Forelimb muscle (tissue), 1 donor: ENCODE measurements at regions not wholly inside any gene's neighbourhood (a gene's known extent, or its start where the extent isn't known, plus 50 kb on each side); places are given as distances from the start of the nearest gene placed in this dataset.
"Not testable (repeated sequence)": the region's sequence is repeated elsewhere in the genome, so short reads cannot be mapped to it uniquely, and the experiment has no call there.

Experiments used
- DNase-seq: peaks from one replicate; pipeline ENCODE4 v3.0.0-alpha.2; 2013; ENCODE audit warnings: low read depth

- DNase-seq, result no peak
Observed at GRCh38 chr9:16275795-16276624, 594.5 kb downstream of the BNC2 start.

DNA sequence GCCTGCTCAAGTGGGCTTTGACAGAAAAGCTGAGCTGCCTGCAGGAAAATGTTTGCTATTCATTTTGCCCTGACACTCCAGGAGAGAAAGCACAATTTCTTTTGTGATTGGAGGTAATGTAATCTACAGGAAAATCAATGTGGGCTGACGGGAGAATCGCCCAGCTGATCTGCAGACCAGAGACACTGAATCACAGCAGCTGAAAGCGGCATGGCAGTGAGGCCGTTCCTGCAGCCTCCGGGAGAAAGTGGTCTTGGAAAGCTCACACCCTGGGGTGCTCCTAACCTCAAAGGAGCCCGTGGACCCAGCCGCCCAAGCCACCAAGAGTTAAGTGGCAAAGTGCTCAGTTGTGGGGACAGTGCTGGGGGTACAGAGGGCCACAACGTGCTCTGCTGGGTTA lies 593.6 kb downstream of the BNC2 start:
- DNase-seq, result no peak

DNA sequence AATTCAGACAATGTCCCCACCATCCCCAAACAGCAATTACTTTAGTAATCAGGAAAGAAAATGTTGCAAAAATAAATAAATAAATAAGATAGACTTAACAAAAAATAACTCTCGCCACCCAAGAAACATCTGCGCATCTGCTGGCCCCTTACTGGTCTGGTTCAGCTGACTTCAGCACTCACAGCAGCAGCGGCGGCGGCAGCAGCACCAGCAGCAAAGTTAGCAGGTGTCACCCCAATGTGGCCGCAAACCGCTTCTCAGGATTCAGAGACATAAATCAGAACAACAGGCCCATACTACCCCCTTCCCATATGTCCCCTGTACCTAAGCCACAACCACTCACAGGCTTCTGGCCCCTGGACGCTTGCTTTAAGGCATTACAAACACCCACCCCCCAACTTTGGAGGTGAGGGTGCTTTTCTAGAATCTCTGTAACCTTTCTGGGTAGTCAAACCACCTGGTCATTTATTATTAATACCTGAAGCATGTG lies 593.0 kb downstream of the BNC2 start:
- DNase-seq, result no peak

DNA sequence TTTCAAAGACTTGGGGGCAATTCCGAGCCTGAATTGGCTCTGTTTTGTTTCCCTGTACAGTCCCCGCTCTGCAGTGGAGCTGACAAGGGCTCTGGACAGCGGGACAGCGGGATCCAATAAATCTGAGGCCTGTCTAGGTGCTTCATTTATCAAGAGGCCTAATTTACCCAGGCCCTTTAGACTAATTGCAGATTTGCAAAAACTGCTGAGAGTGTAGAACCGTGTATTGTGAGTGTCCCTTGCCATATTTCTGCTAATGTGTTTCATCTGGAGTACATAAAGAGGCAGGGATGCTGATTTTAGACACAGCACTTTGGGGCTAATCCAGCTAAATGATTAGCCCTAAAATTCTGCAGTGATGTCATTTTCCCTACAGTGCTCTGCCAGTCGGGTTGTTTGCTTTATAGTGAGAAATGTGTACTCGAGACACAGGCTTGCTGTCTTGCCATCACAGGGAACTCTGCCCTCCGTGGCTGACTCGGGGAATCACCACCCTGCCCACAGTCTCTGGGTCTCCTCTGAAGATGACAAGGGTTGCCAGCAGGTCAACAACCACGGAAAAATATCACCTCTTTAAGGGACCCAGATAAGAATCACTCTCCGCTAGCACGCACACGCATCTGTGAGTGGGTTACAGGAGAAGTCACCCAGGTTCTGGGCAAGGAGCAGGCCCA lies 592.0 kb downstream of the BNC2 start:
- DNase-seq, result peak; percentile 19

- no peak for DNase-seq
Observed at GRCh38 chr9:16281707-16282106, 588.8 kb downstream of the BNC2 start.

GRCh38 chr9:16282216-16282615 lies 588.3 kb downstream of the BNC2 start:
- DNase-seq, result no peak

DNA sequence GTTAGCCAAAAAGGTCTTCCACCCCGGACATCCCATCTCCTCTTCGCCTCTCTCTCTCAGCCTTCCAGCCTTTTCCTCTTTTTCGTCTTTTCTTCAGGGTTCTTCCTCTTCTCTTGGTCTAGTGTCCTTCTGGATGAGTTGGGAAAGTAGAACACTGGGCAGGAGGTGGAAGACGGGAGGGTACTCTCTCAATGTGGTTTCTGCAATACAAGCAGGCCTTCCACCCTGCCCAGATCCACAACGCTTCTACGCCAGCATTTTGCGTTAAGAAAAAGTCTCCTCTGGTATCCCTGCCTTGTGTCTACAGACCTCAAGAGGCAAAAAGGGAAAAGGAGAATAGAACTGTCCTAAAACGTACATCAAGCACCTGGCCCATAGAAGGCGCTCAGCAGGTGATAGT lies 587.8 kb downstream of the BNC2 start:
- no peak for DNase-seq

GRCh38 chr9:16286160-16286559 lies 584.3 kb downstream of the BNC2 start:
- no peak for DNase-seq

- DNase-seq, result no peak
Observed at GRCh38 chr9:16289639-16290038, 580.8 kb downstream of the BNC2 start.

DNA sequence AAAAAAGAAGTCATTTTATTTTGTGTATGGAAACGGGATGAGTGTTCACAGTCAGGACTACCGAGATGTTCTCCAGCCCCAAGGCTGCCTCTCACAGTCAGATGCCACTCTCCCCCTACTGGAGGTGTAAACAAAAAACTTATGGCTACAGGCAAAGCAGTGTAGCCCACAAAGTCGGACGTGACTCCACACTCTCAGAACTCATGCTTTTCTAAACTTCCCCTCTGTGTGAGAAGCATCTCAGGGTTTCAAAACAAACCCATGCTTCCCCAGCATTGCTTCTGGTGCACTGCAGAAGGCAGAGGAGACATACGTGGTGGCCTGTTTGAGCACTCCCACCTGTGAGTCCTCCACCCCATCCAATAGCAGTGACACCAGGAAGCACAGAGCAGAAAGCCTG lies 580.3 kb downstream of the BNC2 start:
- no peak for DNase-seq

DNA sequence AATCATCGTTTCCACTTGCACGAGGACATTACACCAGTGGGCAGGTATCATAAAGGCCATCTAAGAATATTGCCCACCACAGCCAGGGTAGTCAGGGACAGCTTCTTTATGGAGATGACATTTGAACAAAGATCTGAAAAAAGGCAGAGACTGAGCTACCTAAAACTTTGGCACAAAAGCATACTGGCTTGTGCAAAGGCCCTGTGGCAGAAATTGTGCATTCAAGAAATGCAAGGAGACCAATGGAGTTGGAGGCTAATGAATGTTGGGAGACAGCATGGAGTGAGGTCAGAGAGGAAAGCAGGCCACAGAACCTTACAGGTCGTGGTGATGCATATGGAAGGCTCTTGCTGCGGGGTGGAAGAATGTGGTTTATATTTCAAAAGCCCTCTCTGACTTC lies 578.5 kb downstream of the BNC2 start:
- no peak for DNase-seq

DNA sequence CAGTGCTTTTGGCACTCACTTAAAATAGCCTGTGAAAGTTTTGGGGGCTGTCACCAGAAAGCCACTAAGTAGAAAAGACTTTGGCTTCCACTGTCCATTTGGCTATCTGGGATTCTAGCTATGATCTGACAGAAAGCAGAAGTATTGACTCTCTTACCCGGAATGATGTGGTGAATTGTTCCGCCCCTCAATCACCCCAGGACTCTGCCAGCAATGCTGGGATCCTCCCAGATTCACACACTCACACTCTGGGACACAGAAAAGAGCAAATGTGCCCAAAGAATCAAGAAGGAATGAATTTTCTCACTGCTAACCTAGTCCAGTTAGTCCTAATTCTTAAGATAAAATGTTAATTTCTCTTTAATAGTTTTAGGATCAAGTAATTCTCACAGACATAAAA lies 576.9 kb downstream of the BNC2 start:
- DNase-seq, result no peak

- no peak for DNase-seq
Observed at GRCh38 chr9:16294133-16294770, 576.2 kb downstream of the BNC2 start.

DNA sequence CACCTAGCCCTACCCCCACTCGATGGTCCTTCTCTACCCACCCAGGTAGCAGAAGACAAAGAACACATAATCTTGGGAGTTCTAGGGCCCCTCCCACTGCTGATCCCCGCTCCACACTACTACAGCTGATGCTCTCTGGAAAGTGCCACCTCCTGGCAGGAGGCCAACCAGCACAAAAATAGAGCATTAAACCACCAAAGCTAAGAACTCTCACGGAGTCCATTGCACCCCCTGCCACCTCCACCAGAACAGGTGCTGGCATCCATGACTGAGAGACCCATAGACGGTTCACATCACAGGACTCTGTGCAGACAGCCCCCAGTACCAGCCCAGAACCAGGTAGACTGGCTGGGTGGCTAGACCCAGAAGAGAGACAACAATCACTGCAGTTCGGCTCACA lies 575.5 kb downstream of the BNC2 start:
- not testable (repeated sequence) for DNase-seq

DNA sequence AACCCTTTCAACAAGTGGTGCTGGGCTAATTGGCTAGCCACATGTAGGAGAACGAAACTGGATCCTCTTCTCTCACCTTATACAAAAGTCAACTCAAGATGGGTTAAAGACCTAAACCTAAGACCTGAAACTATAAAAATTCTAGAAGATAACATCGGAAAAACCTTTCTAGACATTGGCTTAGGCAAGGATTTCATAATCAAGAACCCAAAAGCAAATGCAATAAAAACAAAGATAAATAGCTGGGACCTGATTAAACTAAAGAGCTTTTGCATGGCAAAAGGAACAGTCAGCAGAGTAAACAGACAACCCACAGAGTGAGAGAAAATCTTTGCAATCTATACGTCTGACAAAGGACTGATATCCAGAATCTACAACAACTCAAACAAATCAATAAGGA lies 571.1 kb downstream of the BNC2 start:
- not testable (repeated sequence) for DNase-seq

DNA sequence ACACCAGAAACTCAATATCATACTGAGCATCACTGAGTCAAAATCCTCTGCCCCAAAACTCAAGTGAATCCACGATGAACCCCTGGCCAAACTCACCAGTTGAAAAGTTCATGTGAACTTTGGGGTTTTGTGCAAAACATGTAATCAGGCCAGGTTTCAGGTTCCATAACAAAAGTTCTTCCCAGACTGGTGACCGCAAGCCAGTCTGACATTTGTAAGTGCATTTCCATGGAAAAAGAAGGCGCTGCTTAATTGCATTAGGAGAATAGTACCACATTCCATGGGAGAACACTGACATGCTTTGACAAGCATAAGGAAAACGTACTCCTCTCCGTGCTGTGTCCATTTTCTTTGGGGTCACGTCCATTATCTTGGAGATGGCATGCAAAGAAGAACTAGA lies 567.0 kb downstream of the BNC2 start:
- DNase-seq, result no peak

DNA sequence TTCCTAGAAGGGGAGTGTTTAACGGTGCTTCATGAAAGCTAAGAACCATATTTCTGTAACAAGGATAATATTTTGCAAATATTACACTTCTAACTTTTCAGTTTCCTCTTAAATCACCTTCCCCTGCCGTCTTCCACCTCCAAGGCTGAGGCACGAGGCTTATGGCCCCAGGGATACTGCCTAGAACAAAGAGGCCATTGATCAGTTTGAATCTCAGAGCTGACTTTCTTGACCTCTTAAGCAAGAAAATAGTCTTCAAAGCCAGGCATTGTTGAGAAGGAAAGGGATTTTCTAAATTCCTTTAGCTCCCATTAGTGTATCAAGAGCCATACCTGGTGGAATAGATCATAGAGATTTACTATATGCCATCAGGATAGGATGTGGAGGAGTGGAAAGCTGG lies 566.2 kb downstream of the BNC2 start:
- DNase-seq, result no peak

DNA sequence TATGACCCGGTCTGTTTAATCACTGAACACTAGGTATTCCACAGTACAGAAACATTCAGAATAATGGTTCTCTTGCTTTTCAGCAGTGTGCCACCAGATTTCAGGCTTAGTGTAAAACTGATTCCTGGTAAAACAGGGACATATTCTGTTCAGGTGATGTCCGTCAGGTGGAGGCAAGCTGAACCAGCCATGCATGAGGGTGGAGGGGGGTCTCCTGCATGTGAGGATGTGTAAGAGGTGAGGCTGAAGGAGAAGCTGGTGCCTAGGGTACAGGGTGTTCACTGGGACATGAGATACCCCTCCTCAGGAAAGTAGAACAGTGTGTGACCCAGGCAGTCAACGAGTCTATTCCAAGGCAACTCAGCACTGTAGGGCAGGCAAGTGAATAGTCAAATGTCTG lies 563.9 kb downstream of the BNC2 start:
- DNase-seq, result no peak

DNA sequence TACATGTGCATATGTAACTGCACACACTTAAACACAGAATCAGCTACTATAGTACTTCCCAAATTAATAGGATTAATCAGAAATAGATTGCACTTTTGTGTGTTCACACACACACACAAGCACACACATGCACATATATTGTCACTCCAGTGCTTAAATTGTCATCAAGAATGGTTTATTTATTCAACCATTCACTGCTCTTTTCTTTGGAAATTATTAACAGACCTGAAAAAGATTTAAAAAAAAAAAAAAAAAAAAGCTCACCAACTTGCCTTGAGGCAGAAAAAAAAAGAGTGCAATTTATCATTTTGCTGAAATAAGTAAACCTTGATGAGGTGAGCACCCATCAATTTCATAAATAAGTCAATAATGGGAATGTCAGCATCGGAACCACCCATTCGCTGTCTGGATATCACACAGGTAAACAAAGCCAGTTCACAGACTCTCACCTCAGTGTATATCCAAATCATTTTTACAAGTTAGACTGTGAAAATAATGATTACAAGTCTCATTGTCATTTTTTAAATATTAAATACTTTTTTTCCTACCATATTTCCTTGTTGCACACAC lies 562.8 kb downstream of the BNC2 start:
- DNase-seq, result no peak

DNA sequence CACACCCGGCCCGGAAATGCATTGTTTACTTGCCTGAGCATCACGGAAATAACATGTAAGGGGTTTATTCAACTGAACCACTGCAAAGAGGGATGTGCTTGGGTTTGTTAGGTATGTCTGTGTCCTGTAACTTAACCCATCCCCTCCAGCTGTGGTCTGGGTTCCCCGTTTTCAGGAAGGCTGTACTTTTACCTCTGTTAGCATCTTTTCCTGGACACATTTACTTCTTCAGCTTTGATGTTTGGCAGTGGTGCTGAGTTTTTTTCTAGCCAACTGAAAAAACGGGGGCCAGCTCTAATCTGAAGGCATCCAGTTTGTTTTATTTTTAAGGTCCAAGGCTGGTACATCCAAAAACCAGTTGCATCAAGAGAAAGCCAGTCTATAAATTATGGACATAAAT lies 561.8 kb downstream of the BNC2 start:
- no peak for DNase-seq

GRCh38 chr9:16309082-16309468 lies 561.4 kb downstream of the BNC2 start:
- DNase-seq, result no peak

- DNase-seq, result peak; percentile 79
Observed at GRCh38 chr9:16309469-16310271, 560.8 kb downstream of the BNC2 start.
